ENCODE measurements at regions not wholly inside any gene's neighbourhood (a gene's known extent, or its start where the extent isn't known, plus 50 kb on each side); places are given as distances from the start of the nearest gene placed in this dataset.

GRCh38 chr5:31097851-31098250, 95.6 kb upstream of the CDH6 start:
- intact Hi-C loops (cut with micrococcal nuclease): no loop called here
- ChIA-PET POLR2A (ENCODE audit: partially characterized antibody) (no interaction called here), CTCF (ENCODE audit: partially characterized antibody) (no interaction called here)
- Histone ChIP-seq H3K4me1 (ENCODE audit: insufficient read depth, low read length) (no peaks in the 10 kb centered on the region), H3K36me3 (ENCODE audit: insufficient read depth, low read length) (no peaks in the 10 kb centered on the region), H3K9me3 (ENCODE audit: control insufficient read depth in 1 of 2, low read length in 2 of 2) (no peaks in the 10 kb centered on the region), H3K27ac (ENCODE audit: low read depth, low read length) (no peak overlapping the region), H3K27me3 (ENCODE audit: insufficient read depth, low read length) (no peaks in the 10 kb centered on the region), H3K4me3 (ENCODE audit: low read length in 2 of 2) (no peak overlapping the region)
- Mint-ChIP-seq H3K9me3 (peaks cover 0 to 3% (median 0%) of the 10 kb centered on the region in 8 donors), H3K27me3 (no peaks in the 10 kb centered on the region), H3K4me3 (no peak overlapping the region), H3K36me3 (no peaks in the 10 kb centered on the region), H3K4me1 (no peaks in the 10 kb centered on the region), H3K27ac (no peak overlapping the region)
- no peak for DNase-seq

- Mint-ChIP-seq H3K9me3 (peaks cover 0 to 7% (median under 1%) of the 10 kb centered on the region in 8 donors), H3K27ac (no peak overlapping the region), H3K4me1 (no peaks in the 10 kb centered on the region), H3K4me3 (no peak overlapping the region), H3K36me3 (no peaks in the 10 kb centered on the region), H3K27me3 (no peaks in the 10 kb centered on the region)
- Histone ChIP-seq H3K27me3 (ENCODE audit: insufficient read depth, low read length) (no peaks in the 10 kb centered on the region), H3K36me3 (ENCODE audit: insufficient read depth, low read length) (no peaks in the 10 kb centered on the region), H3K9me3 (ENCODE audit: control insufficient read depth in 1 of 2, low read length in 2 of 2) (no peaks in the 10 kb centered on the region), H3K4me3 (ENCODE audit: low read length in 2 of 2) (no peak overlapping the region), H3K27ac (ENCODE audit: low read depth, low read length) (no peak overlapping the region), H3K4me1 (ENCODE audit: insufficient read depth, low read length) (no peaks in the 10 kb centered on the region)
- intact Hi-C loops (cut with micrococcal nuclease): no loop called here
- ChIA-PET CTCF (ENCODE audit: partially characterized antibody) (no interaction called here), POLR2A (ENCODE audit: partially characterized antibody) (no interaction called here)
- no peak for DNase-seq
Measured at GRCh38 chr5:31096238-31096865, 97.1 kb upstream of the CDH6 start.

- peaks cover 0 to 7% (median under 1%) of the 10 kb centered on the region in 8 donors for H3K9me3 Mint-ChIP-seq
Measured at GRCh38 chr5:31095796-31096195, 97.7 kb upstream of the CDH6 start.

DNA sequence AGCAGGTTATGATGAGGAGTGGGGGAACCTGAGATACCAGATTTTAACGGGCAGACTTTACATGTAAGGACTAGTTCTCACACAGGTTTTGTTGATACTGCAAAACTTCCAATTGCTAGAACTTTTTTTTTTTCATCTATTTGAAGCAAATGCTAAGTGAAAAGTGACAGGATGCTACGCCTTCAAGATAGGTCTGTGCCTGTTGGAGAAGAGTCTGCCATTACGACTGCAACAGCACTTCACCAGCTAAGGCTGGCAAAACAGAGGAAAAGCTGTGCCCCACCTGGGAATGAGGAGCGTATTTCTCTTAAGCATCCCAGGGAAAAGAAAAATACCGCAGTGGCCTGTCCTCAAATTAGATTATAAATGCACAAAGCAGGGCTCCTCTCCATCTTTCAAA, 102.0 kb upstream of the CDH6 start:
- Mint-ChIP-seq H3K4me3 (no peak overlapping the region), H3K27ac (no peak overlapping the region), H3K9me3 (peaks cover 0 to 8% (median 4%) of the 10 kb centered on the region in 8 donors), H3K36me3 (no peaks in the 10 kb centered on the region), H3K27me3 (no peaks in the 10 kb centered on the region), H3K4me1 (no peaks in the 10 kb centered on the region)
- DNase-seq: no peak
- no peaks in the 10 kb centered on the region for H3K4me1 ChIP-seq (ENCODE audit: insufficient read depth, low read length)
- ChIA-PET CTCF (ENCODE audit: partially characterized antibody) (no interaction called here), POLR2A (ENCODE audit: partially characterized antibody) (no interaction called here)
- H3K4me3 ChIP-seq (ENCODE audit: low read length in 2 of 2): no peak overlapping the region
- no peaks in the 10 kb centered on the region for H3K36me3 ChIP-seq (ENCODE audit: insufficient read depth, low read length)
- no peak overlapping the region for H3K27ac ChIP-seq (ENCODE audit: low read depth, low read length)
- H3K27me3 ChIP-seq (ENCODE audit: insufficient read depth, low read length): no peaks in the 10 kb centered on the region
- H3K9me3 ChIP-seq (ENCODE audit: control insufficient read depth in 1 of 2, low read length in 2 of 2): no peaks in the 10 kb centered on the region
- intact Hi-C loops (cut with micrococcal nuclease): no loop called here

More at GRCh38 chr5:31095796-31096195, 97.7 kb upstream of the CDH6 start:
- Histone ChIP-seq H3K36me3 (ENCODE audit: insufficient read depth, low read length) (no peaks in the 10 kb centered on the region), H3K4me1 (ENCODE audit: insufficient read depth, low read length) (no peaks in the 10 kb centered on the region), H3K4me3 (ENCODE audit: low read length in 2 of 2) (no peak overlapping the region), H3K9me3 (ENCODE audit: control insufficient read depth in 1 of 2, low read length in 2 of 2) (no peaks in the 10 kb centered on the region), H3K27me3 (ENCODE audit: insufficient read depth, low read length) (no peaks in the 10 kb centered on the region), H3K27ac (ENCODE audit: low read depth, low read length) (no peak overlapping the region)
- ChIA-PET POLR2A (ENCODE audit: partially characterized antibody) (no interaction called here), CTCF (ENCODE audit: partially characterized antibody) (no interaction called here)
- intact Hi-C loops (cut with micrococcal nuclease): no loop called here
- no peak for DNase-seq
- Mint-ChIP-seq H3K27me3 (no peaks in the 10 kb centered on the region), H3K27ac (no peak overlapping the region), H3K4me3 (no peak overlapping the region), H3K36me3 (no peaks in the 10 kb centered on the region), H3K4me1 (no peaks in the 10 kb centered on the region)

GRCh38 chr5:31090467-31090866, 103.0 kb upstream of the CDH6 start:
- Mint-ChIP-seq H3K9me3 (peaks cover 0 to 8% (median 4%) of the 10 kb centered on the region in 8 donors), H3K36me3 (no peaks in the 10 kb centered on the region), H3K27me3 (no peaks in the 10 kb centered on the region), H3K4me3 (no peak overlapping the region), H3K4me1 (no peaks in the 10 kb centered on the region), H3K27ac (no peak overlapping the region)
- H3K36me3 ChIP-seq (ENCODE audit: insufficient read depth, low read length): no peaks in the 10 kb centered on the region
- intact Hi-C loops (cut with micrococcal nuclease): no loop called here
- ChIA-PET CTCF (ENCODE audit: partially characterized antibody) (no interaction called here), POLR2A (ENCODE audit: partially characterized antibody) (no interaction called here)
- H3K27me3 ChIP-seq (ENCODE audit: insufficient read depth, low read length): no peaks in the 10 kb centered on the region
- H3K4me3 ChIP-seq (ENCODE audit: low read length in 2 of 2): no peak overlapping the region
- H3K27ac ChIP-seq (ENCODE audit: low read depth, low read length): no peak overlapping the region
- no peak for DNase-seq
- no peaks in the 10 kb centered on the region for H3K4me1 ChIP-seq (ENCODE audit: insufficient read depth, low read length)
- no peaks in the 10 kb centered on the region for H3K9me3 ChIP-seq (ENCODE audit: control insufficient read depth in 1 of 2, low read length in 2 of 2)

GRCh38 chr5:31086839-31087415, 106.6 kb upstream of the CDH6 start:
- no peaks in the 10 kb centered on the region for H3K27me3 Mint-ChIP-seq
- CTCF ChIA-PET (ENCODE audit: partially characterized antibody): no interaction called here

DNA sequence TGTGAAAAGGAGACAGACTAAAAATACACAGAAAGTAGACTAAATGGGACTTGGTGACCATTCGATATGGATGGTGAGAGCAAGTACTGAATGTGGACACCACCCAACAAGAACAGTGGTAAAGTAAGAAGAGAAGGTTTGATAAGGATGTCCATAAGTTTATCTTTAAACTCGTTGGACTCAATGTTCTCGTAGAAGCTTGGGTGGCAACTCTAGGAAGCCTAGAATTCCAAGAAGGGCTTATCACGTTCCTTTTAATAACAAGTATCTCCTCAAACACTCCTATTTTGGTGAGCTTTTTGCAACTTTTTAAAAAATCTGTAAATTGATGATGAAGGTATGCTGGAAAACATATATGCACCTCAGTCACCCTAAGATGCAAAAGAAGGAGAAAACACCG, 108.6 kb upstream of the CDH6 start:
- Histone ChIP-seq H3K9me3 (ENCODE audit: control insufficient read depth in 1 of 2, low read length in 2 of 2) (no peaks in the 10 kb centered on the region), H3K4me3 (ENCODE audit: low read length in 2 of 2) (no peak overlapping the region), H3K27me3 (ENCODE audit: insufficient read depth, low read length) (no peaks in the 10 kb centered on the region), H3K36me3 (ENCODE audit: insufficient read depth, low read length) (no peaks in the 10 kb centered on the region), H3K4me1 (ENCODE audit: insufficient read depth, low read length) (no peaks in the 10 kb centered on the region), H3K27ac (ENCODE audit: low read depth, low read length) (no peak overlapping the region)
- no peak for DNase-seq
- peaks cover 0 to 6% (median 1%) of the 10 kb centered on the region in 8 donors for H3K9me3 Mint-ChIP-seq
- CTCF ChIA-PET (ENCODE audit: partially characterized antibody): no interaction called here
- no peaks in the 10 kb centered on the region for H3K27me3 Mint-ChIP-seq
- POLR2A ChIA-PET (ENCODE audit: partially characterized antibody): no interaction called here
- intact Hi-C loops (cut with micrococcal nuclease): no loop called here
- no peaks in the 10 kb centered on the region for H3K36me3 Mint-ChIP-seq
- H3K4me1 Mint-ChIP-seq: no peaks in the 10 kb centered on the region
- H3K4me3 Mint-ChIP-seq: no peak overlapping the region
- no peak overlapping the region for H3K27ac Mint-ChIP-seq

More at GRCh38 chr5:31086839-31087415, 106.6 kb upstream of the CDH6 start:
- Histone ChIP-seq H3K27ac (ENCODE audit: low read depth, low read length) (no peak overlapping the region), H3K36me3 (ENCODE audit: insufficient read depth, low read length) (no peaks in the 10 kb centered on the region), H3K4me1 (ENCODE audit: insufficient read depth, low read length) (no peaks in the 10 kb centered on the region), H3K9me3 (ENCODE audit: control insufficient read depth in 1 of 2, low read length in 2 of 2) (no peaks in the 10 kb centered on the region), H3K27me3 (ENCODE audit: insufficient read depth, low read length) (no peaks in the 10 kb centered on the region), H3K4me3 (ENCODE audit: low read length in 2 of 2) (no peak overlapping the region)
- POLR2A ChIA-PET (ENCODE audit: partially characterized antibody): no interaction called here
- no peak for DNase-seq
- Mint-ChIP-seq H3K9me3 (peaks cover 0 to 9% (median 3%) of the 10 kb centered on the region in 8 donors), H3K36me3 (no peaks in the 10 kb centered on the region), H3K4me3 (no peak overlapping the region), H3K4me1 (no peaks in the 10 kb centered on the region), H3K27ac (no peak overlapping the region)
- intact Hi-C loops (cut with micrococcal nuclease): no loop called here

Data from CD4-positive, alpha-beta memory T cell (primary cell).